Heart left ventricle (tissue), 13 donors: ENCODE measurements at regions not wholly inside any gene's neighbourhood (a gene's known extent, or its start where the extent isn't known, plus 50 kb on each side); places are given as distances from the start of the nearest gene placed in this dataset.

Experiments
- CTCF ChIP-seq, 12 donors: fragments of 200-600 bp; sonication (generic) in 4 of 12; IDR thresholded peaks; one replicate each; pipeline versions ENCODE4 v1.5.0 to v1.8.0; 2018 to 2022; ENCODE audit warnings: antibody characterized with exemption in 12 of 12, mild to moderate bottlenecking in 5 of 12
- POLR2A ChIP-seq, 2 donors: fragments of 450-650 bp; IDR thresholded peaks; one replicate each; pipeline ENCODE4 v1.6.1; 2017; ENCODE audit warnings: antibody characterized with exemption in 2 of 2, mild to moderate bottlenecking in 2 of 2, moderate library complexity in 2 of 2
- donor health status: ischemic (EF 13 %, LVEDD 7.1; RV severe dilation, severe dysfunction).
- donor health status: DM: no; HTN: yes; CAD: no.
- donor health status: DM: no; HTN: no; CAD: no.
- donor health status: ischemic (EF 25% LVEDD 6.9; RV normal size, moderate dysfunction).
- donor health status: ischemic (EF 25% LVEDD 5.7; RV mildly dilated, moderate dysfunction).
- donor health status: ischemic (EF 35%, LVEDD 5.7; RV mildly dilated, moderate dysfunction).
- donor health status: nonischemic (EF 11% LVEDD 7.7; RV severe dilation, severe dysfunction).
- donor health status: DM: yes; HTN: yes; CAD: no.
- donor health status: PGD.
- donor health status: ischemic (EF 29% LVEDD 5.4; RV normal size, mild dysfunction).
- donor health status: nonischemic (EF 23%, LVEDD 6.1; RV moderate dilation, normal function).

- no peak for TF ChIP-seq CTCF (IDR thresholded peaks at IDR 0.05)
- no peak for TF ChIP-seq POLR2A (IDR thresholded peaks at IDR 0.05)
Measured at GRCh38 chr4:1475277-1476139, 69.3 kb upstream of the NKX1-1 start.
